ENCODE measurements at regions not wholly inside any gene's neighbourhood (a gene's known extent, or its start where the extent isn't known, plus 50 kb on each side); places are given as distances from the start of the nearest gene placed in this dataset.

DNA sequence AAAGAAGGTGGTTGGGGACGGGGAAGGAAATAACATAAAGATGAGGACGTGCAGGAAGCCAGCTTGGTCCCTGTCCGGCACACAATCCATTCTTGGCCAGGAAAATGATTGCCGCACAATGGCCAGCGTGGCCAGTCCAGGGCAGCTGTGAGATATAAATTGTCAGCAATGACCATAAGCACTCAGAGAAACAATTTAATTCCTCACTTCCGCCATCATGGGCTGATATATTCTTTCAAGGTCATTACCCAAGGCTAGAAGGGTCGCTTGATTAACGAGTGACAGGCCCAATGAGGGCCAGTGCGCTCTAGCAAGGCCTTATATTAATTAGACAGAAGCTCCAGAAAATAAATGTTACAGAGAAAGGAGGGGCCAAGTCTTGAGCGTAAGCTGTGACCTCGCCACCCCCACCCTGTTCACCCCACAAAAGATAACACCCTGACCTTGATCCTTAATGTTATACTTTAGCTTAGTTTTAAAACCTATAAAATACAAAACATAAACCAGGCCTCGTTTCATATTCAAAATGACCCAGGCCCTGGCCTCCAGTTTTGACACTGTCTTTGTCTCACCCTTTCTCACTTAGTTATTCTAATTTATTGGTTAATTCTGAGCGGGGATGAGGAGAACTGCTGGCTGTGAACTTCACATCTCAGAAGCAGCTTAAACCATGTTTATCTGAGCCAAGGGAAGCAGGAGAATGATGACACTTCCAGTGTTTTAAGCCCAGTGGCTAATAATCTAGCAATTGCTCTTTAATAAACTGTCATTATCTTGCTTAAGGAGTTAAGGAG is 478.3 kb upstream of the ZFHX3 start:
- TF ChIP-seq, protein P1, sequence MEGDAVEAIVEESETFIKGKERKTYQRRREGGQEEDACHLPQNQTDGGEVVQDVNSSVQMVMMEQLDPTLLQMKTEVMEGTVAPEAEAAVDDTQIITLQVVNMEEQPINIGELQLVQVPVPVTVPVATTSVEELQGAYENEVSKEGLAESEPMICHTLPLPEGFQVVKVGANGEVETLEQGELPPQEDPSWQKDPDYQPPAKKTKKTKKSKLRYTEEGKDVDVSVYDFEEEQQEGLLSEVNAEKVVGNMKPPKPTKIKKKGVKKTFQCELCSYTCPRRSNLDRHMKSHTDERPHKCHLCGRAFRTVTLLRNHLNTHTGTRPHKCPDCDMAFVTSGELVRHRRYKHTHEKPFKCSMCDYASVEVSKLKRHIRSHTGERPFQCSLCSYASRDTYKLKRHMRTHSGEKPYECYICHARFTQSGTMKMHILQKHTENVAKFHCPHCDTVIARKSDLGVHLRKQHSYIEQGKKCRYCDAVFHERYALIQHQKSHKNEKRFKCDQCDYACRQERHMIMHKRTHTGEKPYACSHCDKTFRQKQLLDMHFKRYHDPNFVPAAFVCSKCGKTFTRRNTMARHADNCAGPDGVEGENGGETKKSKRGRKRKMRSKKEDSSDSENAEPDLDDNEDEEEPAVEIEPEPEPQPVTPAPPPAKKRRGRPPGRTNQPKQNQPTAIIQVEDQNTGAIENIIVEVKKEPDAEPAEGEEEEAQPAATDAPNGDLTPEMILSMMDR (conservative IDR thresholded peaks at IDR 0.05; ENCODE audit: low read depth, low read length): no peak
- no peak for TF ChIP-seq EZH2phosphoT487 (IDR thresholded peaks at IDR 0.05; ENCODE audit: borderline replicate concordance, low read length)
- no peak for TF ChIP-seq EZH2 (IDR thresholded peaks at IDR 0.05; ENCODE audit: low read length, unreplicated experiment)

All from PC-3 (cell line).